Astrocyte of the cerebellum (primary cell): ENCODE measurements at regions not wholly inside any gene's neighbourhood (a gene's known extent, or its start where the extent isn't known, plus 50 kb on each side); places are given as distances from the start of the nearest gene placed in this dataset.
A peak's percentile ranks its signal among the peaks of the same experiment; 100 is the strongest.

Experiments
- DNase-seq: peaks from one replicate; pipeline ENCODE4 v3.0.0-alpha.2; 2011; ENCODE audit warnings: low read depth
- H3K4me3 ChIP-seq: 2 replicates; pipeline ENCODE4 v1.5.1; 2011; ENCODE audit warnings: mild to moderate bottlenecking, low read depth, low read length, moderate library complexity
- in situ Hi-C: cut with HindIII; loops from 2 replicates; pipeline ENCODE4 v1.10.0; 2017; ENCODE audit warnings: low sequenced_read_pairs
- TF ChIP-seq, protein P1 (sequence below): IDR thresholded peaks from 2 replicates; pipeline ENCODE4 v1.5.1; 2012; ENCODE audit warnings: low read length, low read depth, moderate library complexity, mild to moderate bottlenecking; ENCODE audit errors: missing control alignments

DNA sequence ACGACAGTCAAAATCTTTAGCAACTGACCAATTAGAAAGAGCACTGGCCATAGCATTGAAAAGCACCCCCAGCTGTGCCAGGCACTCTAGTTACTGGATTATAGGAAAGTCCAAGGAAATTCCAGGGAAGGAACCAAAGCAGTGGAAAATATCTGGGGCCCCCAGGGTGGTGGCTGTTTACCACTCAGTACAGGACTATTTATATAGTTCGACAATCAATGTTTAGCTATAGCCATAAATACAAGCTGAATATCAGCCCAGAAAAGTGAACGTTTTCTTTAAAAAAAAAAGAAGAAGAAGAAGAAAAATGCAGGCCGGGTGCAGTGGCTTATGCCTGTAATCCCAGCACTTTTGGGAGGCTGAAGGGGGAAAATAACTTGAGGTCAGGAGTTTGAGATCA lies 55.2 kb upstream of the UBAC2 start:
- DNase-seq = no peak
- TF ChIP-seq, protein P1, sequence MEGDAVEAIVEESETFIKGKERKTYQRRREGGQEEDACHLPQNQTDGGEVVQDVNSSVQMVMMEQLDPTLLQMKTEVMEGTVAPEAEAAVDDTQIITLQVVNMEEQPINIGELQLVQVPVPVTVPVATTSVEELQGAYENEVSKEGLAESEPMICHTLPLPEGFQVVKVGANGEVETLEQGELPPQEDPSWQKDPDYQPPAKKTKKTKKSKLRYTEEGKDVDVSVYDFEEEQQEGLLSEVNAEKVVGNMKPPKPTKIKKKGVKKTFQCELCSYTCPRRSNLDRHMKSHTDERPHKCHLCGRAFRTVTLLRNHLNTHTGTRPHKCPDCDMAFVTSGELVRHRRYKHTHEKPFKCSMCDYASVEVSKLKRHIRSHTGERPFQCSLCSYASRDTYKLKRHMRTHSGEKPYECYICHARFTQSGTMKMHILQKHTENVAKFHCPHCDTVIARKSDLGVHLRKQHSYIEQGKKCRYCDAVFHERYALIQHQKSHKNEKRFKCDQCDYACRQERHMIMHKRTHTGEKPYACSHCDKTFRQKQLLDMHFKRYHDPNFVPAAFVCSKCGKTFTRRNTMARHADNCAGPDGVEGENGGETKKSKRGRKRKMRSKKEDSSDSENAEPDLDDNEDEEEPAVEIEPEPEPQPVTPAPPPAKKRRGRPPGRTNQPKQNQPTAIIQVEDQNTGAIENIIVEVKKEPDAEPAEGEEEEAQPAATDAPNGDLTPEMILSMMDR = no peak
- in situ Hi-C loops = no loop called here

DNA sequence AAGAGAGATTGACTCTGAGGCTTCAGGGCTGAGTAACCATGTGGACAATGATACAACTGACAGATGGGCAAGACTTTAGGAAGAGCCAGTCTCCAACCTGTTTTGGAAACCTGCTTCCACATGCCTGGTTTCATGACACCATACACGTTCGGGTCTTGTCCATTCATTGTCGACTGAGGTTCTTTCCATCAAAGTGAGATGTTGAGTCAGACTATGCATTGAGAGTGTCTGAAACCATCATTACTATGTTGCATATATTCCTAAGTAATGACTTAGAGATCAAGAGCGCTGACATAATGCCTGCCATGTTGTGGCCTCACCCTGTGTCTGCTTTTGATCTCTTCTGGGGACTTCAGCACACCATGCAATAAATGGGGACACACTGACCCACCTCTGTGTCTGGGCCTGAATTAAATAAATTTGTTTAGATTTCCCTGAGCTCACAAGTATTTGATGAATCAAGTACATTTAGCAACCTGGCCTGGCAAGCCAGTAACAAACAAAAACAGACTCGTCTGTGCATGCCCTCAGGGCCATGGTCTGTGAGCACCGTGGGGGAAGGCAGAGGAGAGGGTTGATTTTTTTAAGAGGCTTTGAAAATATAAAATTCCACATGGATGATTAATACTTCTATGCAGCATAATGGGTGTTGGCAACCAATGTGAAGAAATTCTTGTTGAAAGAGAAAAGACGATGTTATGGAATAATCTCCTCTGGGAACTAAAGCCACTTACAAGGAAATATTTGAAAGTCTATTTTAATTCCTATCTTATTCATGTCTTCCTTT lies 49.9 kb upstream of the UBAC2 start:
- DNase-seq = peak; percentile 39
- TF ChIP-seq, protein P1 = no peak
- H3K4me3 ChIP-seq = no peak overlapping the region
- in situ Hi-C loops = no loop called here

More for the DNA sequence above, 55.2 kb upstream of the UBAC2 start:
- H3K4me3 ChIP-seq = no peak overlapping the region
